ENCODE measurements at regions not wholly inside any gene's neighbourhood (a gene's known extent, or its start where the extent isn't known, plus 50 kb on each side); places are given as distances from the start of the nearest gene placed in this dataset.

DNA sequence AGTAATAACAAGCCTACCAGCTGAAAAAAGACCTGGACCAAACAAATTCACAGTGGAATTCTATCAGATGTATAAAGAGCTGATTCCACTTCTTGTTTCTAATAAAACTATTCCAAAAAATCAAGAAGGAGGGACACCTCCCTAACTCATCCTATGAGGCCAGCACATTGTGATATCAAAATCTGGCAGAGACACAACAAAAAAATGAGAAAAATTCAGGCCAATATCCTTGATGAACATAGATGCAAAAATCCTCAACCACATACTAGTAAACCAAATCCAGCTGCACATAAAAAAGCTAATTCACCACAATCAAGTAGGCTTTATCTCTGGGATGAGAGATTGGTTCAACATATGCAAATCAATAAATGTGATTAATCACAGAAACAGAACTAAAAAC is 147.9 kb upstream of the NEIL3 start:
- no peak for TF ChIP-seq ELF4 (IDR thresholded peaks at IDR 0.05)
- no peak for TF ChIP-seq HDGF (IDR thresholded peaks at IDR 0.05; ENCODE audit: borderline replicate concordance)
- no peak for TF ChIP-seq ZNF384 (IDR thresholded peaks at IDR 0.05)
- no peak for TF ChIP-seq PKNOX1 (IDR thresholded peaks at IDR 0.05)
- no peak for TF ChIP-seq TARDBP (IDR thresholded peaks at IDR 0.05)
- no peak for TF ChIP-seq FOXM1 (IDR thresholded peaks at IDR 0.05; ENCODE audit: borderline replicate concordance)
- TF ChIP-seq L3MBTL2 (conservative IDR thresholded peaks at IDR 0.05) = no peak
- TF ChIP-seq FOXK2 (IDR thresholded peaks at IDR 0.05) = no peak
- no peak for TF ChIP-seq CTBP1 (IDR thresholded peaks at IDR 0.05; ENCODE audit: borderline replicate concordance)
- TF ChIP-seq BHLHE40 (IDR thresholded peaks at IDR 0.05; ENCODE audit: borderline replicate concordance) = no peak
- TF ChIP-seq NFRKB (IDR thresholded peaks at IDR 0.05) = no peak
- TF ChIP-seq FOXA1 (IDR thresholded peaks at IDR 0.05) = no peak
- TF ChIP-seq SP1 (IDR thresholded peaks at IDR 0.05) = no peak
- TF ChIP-seq LEF1 (IDR thresholded peaks at IDR 0.05; ENCODE audit: borderline replicate concordance) = no peak

All from HEK293T (cell line).